C4-2B (cell line): ENCODE measurements at regions not wholly inside any gene's neighbourhood (a gene's known extent, or its start where the extent isn't known, plus 50 kb on each side); places are given as distances from the start of the nearest gene placed in this dataset.

ENCODE experiments used
- CTCF ChIP-seq: fragments of 450-650 bp; conservative IDR thresholded peaks from 2 replicates; pipeline ENCODE4 v1.5.1; 2017; ENCODE audit warnings: mild to moderate bottlenecking
- ZFX ChIP-seq: fragments of 450-650 bp; IDR thresholded peaks from 2 replicates; pipeline ENCODE4 v1.6.1; 2017

DNA sequence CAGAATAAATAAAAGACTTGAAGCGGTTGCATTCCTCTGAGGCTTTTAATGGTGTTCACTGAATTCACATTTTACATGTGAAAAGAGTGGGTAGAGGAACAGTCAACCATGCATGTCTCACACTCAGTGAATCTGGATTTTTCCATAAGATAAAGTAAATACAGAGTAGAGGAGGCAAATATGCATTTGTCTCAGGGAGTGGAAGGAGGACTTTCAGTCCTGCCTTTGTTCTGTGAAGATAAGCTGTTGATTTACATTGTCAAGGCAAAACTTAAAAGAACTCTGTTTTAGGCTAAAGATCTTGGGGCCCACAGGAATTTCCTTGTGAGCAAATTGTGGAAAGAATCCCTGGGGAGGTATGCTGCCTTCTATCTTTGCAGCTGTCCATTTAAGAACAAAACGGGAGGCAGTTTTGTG, 825.3 kb upstream of the MBL2 start:
- TF ChIP-seq CTCF (no peak), ZFX (no peak)
